Prostate gland (tissue), 2 donors: ENCODE measurements at regions not wholly inside any gene's neighbourhood (a gene's known extent, or its start where the extent isn't known, plus 50 kb on each side); places are given as distances from the start of the nearest gene placed in this dataset.

Experiments used
- CTCF ChIP-seq, 4 experiments: fragments of 200-600 bp in 2 of 4; fragments of 450-650 bp in 2 of 4; sonication (generic) in 2 of 4; IDR thresholded peaks; 1 replicate in 3 of 4; 2 replicates in 1 of 4; pipeline ENCODE4 v1.5.1; 2016 to 2019; ENCODE audit warnings: antibody characterized with exemption in 4 of 4, mild to moderate bottlenecking in 2 of 4, moderate library complexity in 2 of 4
- POLR2AphosphoS5 ChIP-seq: sonication (generic); formaldehyde crosslinking; IDR thresholded peaks from one replicate; pipeline ENCODE4 v1.6.1; 2017; ENCODE audit warnings: antibody characterized with exemption

- TF ChIP-seq CTCF (IDR thresholded peaks at IDR 0.05) (no peak), POLR2AphosphoS5 (no peak)
Observed at GRCh38 chr11:122513328-122513727, 142.2 kb upstream of the UBASH3B start.
